Mesothelial cell of epicardium (in vitro differentiated cells): ENCODE measurements at regions not wholly inside any gene's neighbourhood (a gene's known extent, or its start where the extent isn't known, plus 50 kb on each side); places are given as distances from the start of the nearest gene placed in this dataset.

Source experiments
- DNase-seq, 2 experiments: peaks; one replicate each; pipeline ENCODE4 v3.0.0; 2021; ENCODE audit warnings: low spot score in 2 of 2; ENCODE audit not compliant: unreplicated experiment in 2 of 2
- H3K27ac Mint-ChIP-seq: 2 replicates; pipeline ENCODE4 v1.8.0; 2021; ENCODE audit warnings: mixed read lengths
- H3K27me3 Mint-ChIP-seq: 2 replicates; pipeline ENCODE4 v1.8.0; 2021; ENCODE audit warnings: low read depth, mixed read lengths
- H3K36me3 Mint-ChIP-seq: 2 replicates; pipeline ENCODE4 v1.8.0; 2021; ENCODE audit warnings: mixed read lengths
- H3K4me1 Mint-ChIP-seq: 2 replicates; pipeline ENCODE4 v1.8.0; 2021; ENCODE audit warnings: mixed read lengths
- H3K4me3 Mint-ChIP-seq: 2 replicates; pipeline ENCODE4 v1.8.0; 2021; ENCODE audit warnings: mild to moderate bottlenecking, moderate library complexity, mixed read lengths
- H3K9me3 Mint-ChIP-seq: 2 replicates; pipeline ENCODE4 v1.8.0; 2021; ENCODE audit warnings: mixed read lengths
- TF ChIP-seq, protein P1 (sequence below): fragments of 200-600 bp; sonication (generic); IDR thresholded peaks from one replicate; pipeline ENCODE4 v1.5.0; 2021; ENCODE audit warnings: antibody characterized with exemption; ENCODE audit not compliant: unreplicated experiment

- Mint-ChIP-seq H3K27ac (no peak overlapping the region), H3K36me3 (no peaks in the 10 kb centered on the region), H3K4me1 (no peaks in the 10 kb centered on the region), H3K9me3 (peaks cover 6% of the 10 kb centered on the region), H3K27me3 (peaks cover 2% of the 10 kb centered on the region), H3K4me3 (no peak overlapping the region)
- DNase-seq, result no peak
- TF ChIP-seq, protein P1, sequence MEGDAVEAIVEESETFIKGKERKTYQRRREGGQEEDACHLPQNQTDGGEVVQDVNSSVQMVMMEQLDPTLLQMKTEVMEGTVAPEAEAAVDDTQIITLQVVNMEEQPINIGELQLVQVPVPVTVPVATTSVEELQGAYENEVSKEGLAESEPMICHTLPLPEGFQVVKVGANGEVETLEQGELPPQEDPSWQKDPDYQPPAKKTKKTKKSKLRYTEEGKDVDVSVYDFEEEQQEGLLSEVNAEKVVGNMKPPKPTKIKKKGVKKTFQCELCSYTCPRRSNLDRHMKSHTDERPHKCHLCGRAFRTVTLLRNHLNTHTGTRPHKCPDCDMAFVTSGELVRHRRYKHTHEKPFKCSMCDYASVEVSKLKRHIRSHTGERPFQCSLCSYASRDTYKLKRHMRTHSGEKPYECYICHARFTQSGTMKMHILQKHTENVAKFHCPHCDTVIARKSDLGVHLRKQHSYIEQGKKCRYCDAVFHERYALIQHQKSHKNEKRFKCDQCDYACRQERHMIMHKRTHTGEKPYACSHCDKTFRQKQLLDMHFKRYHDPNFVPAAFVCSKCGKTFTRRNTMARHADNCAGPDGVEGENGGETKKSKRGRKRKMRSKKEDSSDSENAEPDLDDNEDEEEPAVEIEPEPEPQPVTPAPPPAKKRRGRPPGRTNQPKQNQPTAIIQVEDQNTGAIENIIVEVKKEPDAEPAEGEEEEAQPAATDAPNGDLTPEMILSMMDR, result no peak
These were observed 1166.6 kb downstream of the BRD1 start for GRCh38 chr22:48660790-48661740.

GRCh38 chr22:48660104-48660789 lies 1167.4 kb downstream of the BRD1 start:
- Mint-ChIP-seq H3K36me3 (no peaks in the 10 kb centered on the region), H3K9me3 (peaks cover 6% of the 10 kb centered on the region), H3K27me3 (peaks cover 2% of the 10 kb centered on the region), H3K4me1 (no peaks in the 10 kb centered on the region), H3K4me3 (no peak overlapping the region), H3K27ac (no peak overlapping the region)
- DNase-seq, result no peak
- TF ChIP-seq, protein P1, result no peak

GRCh38 chr22:48659404-48659996 lies 1168.2 kb downstream of the BRD1 start:
- no peaks in the 10 kb centered on the region for H3K36me3 Mint-ChIP-seq
- H3K27me3 Mint-ChIP-seq, result peaks cover 2% of the 10 kb centered on the region
- TF ChIP-seq, protein P1, result no peak
- H3K4me1 Mint-ChIP-seq, result no peaks in the 10 kb centered on the region
- no peak for DNase-seq
- peaks cover 5% of the 10 kb centered on the region for H3K9me3 Mint-ChIP-seq
- no peak overlapping the region for H3K27ac Mint-ChIP-seq
- no peak overlapping the region for H3K4me3 Mint-ChIP-seq

DNA sequence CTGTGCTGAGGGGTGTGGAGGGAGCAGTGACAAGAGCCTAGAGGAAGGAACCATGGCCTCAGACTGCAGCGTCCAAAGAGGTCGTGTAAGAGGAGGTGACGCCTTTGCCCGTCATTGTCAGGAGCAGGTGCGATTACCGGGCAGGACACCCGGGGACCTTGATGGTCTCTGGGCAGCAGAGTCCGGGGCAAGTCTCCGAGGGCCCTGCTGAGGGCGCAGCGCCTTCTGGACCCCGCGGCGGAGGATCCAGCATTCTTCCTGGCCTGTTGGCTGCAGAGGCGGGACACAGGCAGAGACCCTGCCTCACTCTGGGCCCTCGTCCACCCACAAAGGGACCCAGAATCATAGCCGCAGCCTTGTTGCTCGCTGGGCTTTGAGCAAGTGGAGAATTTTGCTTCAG lies 1168.8 kb downstream of the BRD1 start:
- H3K36me3 Mint-ChIP-seq, result no peaks in the 10 kb centered on the region
- H3K27ac Mint-ChIP-seq, result no peak overlapping the region
- no peaks in the 10 kb centered on the region for H3K9me3 Mint-ChIP-seq
- DNase-seq, result no peak
- no peak overlapping the region for H3K4me3 Mint-ChIP-seq
- peaks cover 2% of the 10 kb centered on the region for H3K27me3 Mint-ChIP-seq
- H3K4me1 Mint-ChIP-seq, result no peaks in the 10 kb centered on the region
- TF ChIP-seq, protein P1, result no peak

GRCh38 chr22:48658246-48658645 lies 1169.4 kb downstream of the BRD1 start:
- Mint-ChIP-seq H3K4me1 (no peaks in the 10 kb centered on the region), H3K9me3 (no peaks in the 10 kb centered on the region), H3K36me3 (no peaks in the 10 kb centered on the region), H3K4me3 (no peak overlapping the region), H3K27me3 (peaks cover 2% of the 10 kb centered on the region), H3K27ac (no peak overlapping the region)
- no peak for DNase-seq
- TF ChIP-seq, protein P1, result no peak
